MM.1S (cell line): ENCODE measurements at regions not wholly inside any gene's neighbourhood (a gene's known extent, or its start where the extent isn't known, plus 50 kb on each side); places are given as distances from the start of the nearest gene placed in this dataset.

ENCODE experiments used
- DNase-seq: peaks from one replicate; pipeline ENCODE4 v3.0.0-alpha.2; 2015
- H2AFZ ChIP-seq: fragments of 300-600 bp; sonication (generic); 2 replicates; pipeline ENCODE4 v1.6.0; 2016; ENCODE audit warnings: antibody characterized with exemption, low read length
- H3F3A ChIP-seq: fragments of 300-600 bp; sonication (generic); 2 replicates; pipeline ENCODE4 v1.6.1; 2016; ENCODE audit warnings: mild to moderate bottlenecking, antibody characterized with exemption, low read length, moderate library complexity, mixed read lengths; ENCODE audit not compliant: insufficient read depth
- H3K27ac ChIP-seq: fragments of 300-600 bp; sonication (generic); 2 replicates; pipeline ENCODE4 v1.5.1; 2016; ENCODE audit warnings: mild to moderate bottlenecking, low read length
- H3K27me3 ChIP-seq: fragments of 300-600 bp; sonication (generic); replicated peaks from 2 replicates; pipeline ENCODE4 v1.6.0; 2016; ENCODE audit warnings: low read length; ENCODE audit not compliant: insufficient read depth
- H3K36me3 ChIP-seq: fragments of 300-600 bp; sonication (generic); replicated peaks from 2 replicates; pipeline ENCODE4 v1.6.1; 2016; ENCODE audit warnings: mild to moderate bottlenecking, low read length, mixed read lengths; ENCODE audit not compliant: insufficient read depth
- H3K4me1 ChIP-seq: fragments of 300-600 bp; sonication (generic); 2 replicates; pipeline ENCODE4 v1.6.1; 2016; ENCODE audit warnings: low read length, mixed read lengths
- H3K4me2 ChIP-seq: fragments of 300-600 bp; sonication (generic); 2 replicates; pipeline ENCODE4 v1.6.0; 2016; ENCODE audit warnings: low read depth, low read length
- H3K4me3 ChIP-seq: fragments of 300-600 bp; sonication (generic); 2 replicates; pipeline ENCODE4 v1.5.1; 2016; ENCODE audit warnings: low read length, mixed read lengths
- H3K79me2 ChIP-seq: fragments of 300-600 bp; sonication (generic); 2 replicates; pipeline ENCODE4 v1.6.1; 2016; ENCODE audit warnings: mixed run types, low read length, mixed read lengths
- H3K9ac ChIP-seq: fragments of 300-600 bp; sonication (generic); 2 replicates; pipeline ENCODE4 v1.6.1; 2016; ENCODE audit warnings: low read length, mixed read lengths
- H3K9me2 ChIP-seq: fragments of 300-600 bp; sonication (generic); replicated peaks from 2 replicates; pipeline ENCODE4 v1.6.1; 2016; ENCODE audit warnings: mild to moderate bottlenecking, low read length, mixed read lengths; ENCODE audit not compliant: insufficient read depth
- H3K9me3 ChIP-seq: fragments of 300-600 bp; sonication (generic); replicated peaks from 2 replicates; pipeline ENCODE4 v1.6.1; 2016; ENCODE audit warnings: mild to moderate bottlenecking, low read length, mixed read lengths; ENCODE audit not compliant: insufficient read depth
- H4K20me1 ChIP-seq: fragments of 300-600 bp; sonication (generic); 2 replicates; pipeline ENCODE4 v1.6.1; 2016; ENCODE audit warnings: mild to moderate bottlenecking, low read length, moderate library complexity, mixed read lengths; ENCODE audit not compliant: insufficient read depth
- EZH2 ChIP-seq: fragments of 300-600 bp; sonication (generic); optimal IDR thresholded peaks from 2 replicates; pipeline ENCODE3; 2017; ENCODE audit warnings: low read depth, mild to moderate bottlenecking, antibody characterized with exemption, low read length, mixed read lengths
- EZH2phosphoT487 ChIP-seq: fragments of 300-600 bp; sonication (generic); IDR thresholded peaks from 2 replicates; pipeline ENCODE4 v1.6.1; 2018; ENCODE audit warnings: antibody characterized with exemption, low read length
- TF ChIP-seq, protein P1 (sequence below): fragments of 300-600 bp; sonication (generic); IDR thresholded peaks from 2 replicates; pipeline ENCODE4 v1.5.1; 2016; ENCODE audit warnings: antibody characterized with exemption, low read length, mixed read lengths

DNA sequence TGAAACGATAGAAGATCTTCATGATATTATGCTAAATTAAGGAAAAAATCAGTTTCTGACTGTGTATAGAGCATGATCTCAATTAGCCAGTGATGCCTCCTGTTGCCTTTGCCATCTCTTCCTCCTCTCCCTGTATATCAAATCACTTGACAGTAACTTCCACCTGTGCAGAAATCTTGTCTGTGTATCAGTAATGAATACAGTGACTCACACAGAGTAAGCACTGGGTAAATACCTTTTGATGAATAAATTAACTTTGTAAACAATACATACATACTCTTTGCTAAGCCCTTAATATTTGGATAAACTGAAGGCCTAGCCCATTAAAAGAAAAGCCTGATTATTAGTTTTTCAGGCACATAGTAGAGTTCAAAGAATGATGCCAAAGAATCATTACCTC, 610.6 kb upstream of the NRP1 start:
- Histone ChIP-seq H3K79me2 (no peaks in the 10 kb centered on the region), H4K20me1 (no peaks in the 10 kb centered on the region), H3K27ac (no peak overlapping the region), H3K4me1 (no peaks in the 10 kb centered on the region), H3K4me3 (no peak overlapping the region), H3K4me2 (no peak overlapping the region), H3K9ac (no peak overlapping the region), H3F3A (no peaks in the 10 kb centered on the region), H3K27me3 (no peaks in the 10 kb centered on the region), H3K9me3 (no peaks in the 10 kb centered on the region), H3K36me3 (no peaks in the 10 kb centered on the region), H3K9me2 (no peaks in the 10 kb centered on the region), H2AFZ (no peak overlapping the region)
- TF ChIP-seq, protein P1, sequence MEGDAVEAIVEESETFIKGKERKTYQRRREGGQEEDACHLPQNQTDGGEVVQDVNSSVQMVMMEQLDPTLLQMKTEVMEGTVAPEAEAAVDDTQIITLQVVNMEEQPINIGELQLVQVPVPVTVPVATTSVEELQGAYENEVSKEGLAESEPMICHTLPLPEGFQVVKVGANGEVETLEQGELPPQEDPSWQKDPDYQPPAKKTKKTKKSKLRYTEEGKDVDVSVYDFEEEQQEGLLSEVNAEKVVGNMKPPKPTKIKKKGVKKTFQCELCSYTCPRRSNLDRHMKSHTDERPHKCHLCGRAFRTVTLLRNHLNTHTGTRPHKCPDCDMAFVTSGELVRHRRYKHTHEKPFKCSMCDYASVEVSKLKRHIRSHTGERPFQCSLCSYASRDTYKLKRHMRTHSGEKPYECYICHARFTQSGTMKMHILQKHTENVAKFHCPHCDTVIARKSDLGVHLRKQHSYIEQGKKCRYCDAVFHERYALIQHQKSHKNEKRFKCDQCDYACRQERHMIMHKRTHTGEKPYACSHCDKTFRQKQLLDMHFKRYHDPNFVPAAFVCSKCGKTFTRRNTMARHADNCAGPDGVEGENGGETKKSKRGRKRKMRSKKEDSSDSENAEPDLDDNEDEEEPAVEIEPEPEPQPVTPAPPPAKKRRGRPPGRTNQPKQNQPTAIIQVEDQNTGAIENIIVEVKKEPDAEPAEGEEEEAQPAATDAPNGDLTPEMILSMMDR: no peak
- TF ChIP-seq EZH2phosphoT487: no peak
- TF ChIP-seq EZH2: no peak
- DNase-seq: no peak

DNA sequence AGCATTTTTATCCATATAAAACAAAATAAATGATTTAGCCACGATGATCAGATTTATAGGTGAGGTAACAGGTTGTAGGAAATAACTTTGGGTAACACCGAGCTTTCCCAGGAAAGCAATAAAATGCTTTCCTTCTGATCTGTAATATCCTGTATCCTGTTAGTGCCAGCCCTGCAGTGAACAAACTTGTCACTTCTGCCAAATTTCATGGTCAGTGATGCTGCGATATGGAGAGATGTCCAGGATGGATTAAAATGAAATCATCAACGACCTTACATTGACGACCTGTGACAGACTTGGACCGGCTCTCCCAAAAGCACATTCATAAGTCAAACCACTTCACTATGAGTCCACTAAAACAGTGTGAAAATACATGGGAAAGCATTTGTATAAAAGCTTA, 608.0 kb upstream of the NRP1 start:
- no peaks in the 10 kb centered on the region for H3F3A ChIP-seq
- H3K27ac ChIP-seq: no peak overlapping the region
- no peaks in the 10 kb centered on the region for H3K27me3 ChIP-seq
- DNase-seq: no peak
- H3K36me3 ChIP-seq: no peaks in the 10 kb centered on the region
- H3K4me3 ChIP-seq: no peak overlapping the region
- H3K9ac ChIP-seq: no peak overlapping the region
- H3K4me1 ChIP-seq: no peaks in the 10 kb centered on the region
- H3K4me2 ChIP-seq: no peak overlapping the region
- no peaks in the 10 kb centered on the region for H3K9me3 ChIP-seq
- no peaks in the 10 kb centered on the region for H3K79me2 ChIP-seq
- no peaks in the 10 kb centered on the region for H3K9me2 ChIP-seq
- TF ChIP-seq EZH2: no peak
- TF ChIP-seq, protein P1: no peak
- no peak for TF ChIP-seq EZH2phosphoT487
- H2AFZ ChIP-seq: no peak overlapping the region
- H4K20me1 ChIP-seq: no peaks in the 10 kb centered on the region

DNA sequence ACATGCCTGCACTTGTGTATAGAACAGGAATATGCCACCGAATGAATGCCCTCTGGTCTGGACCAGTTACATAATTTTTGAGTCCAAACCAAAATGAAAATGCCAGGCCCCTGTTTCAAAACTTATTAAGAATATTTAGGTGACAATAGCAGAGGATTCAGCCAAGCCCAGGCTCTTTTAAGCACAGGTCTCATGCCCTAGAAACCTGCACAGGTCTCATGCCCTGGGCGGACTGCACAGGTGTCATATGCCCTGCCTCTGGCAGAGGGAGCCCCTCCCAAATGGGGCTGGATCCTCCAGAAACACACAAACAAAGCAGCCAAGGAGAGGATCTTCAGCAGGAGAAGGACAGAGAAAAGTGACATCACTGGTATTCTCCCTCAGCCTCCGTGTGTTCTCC, 605.4 kb upstream of the NRP1 start:
- Histone ChIP-seq H3K9me2 (no peaks in the 10 kb centered on the region), H3K27ac (no peak overlapping the region), H3K27me3 (no peaks in the 10 kb centered on the region), H3K36me3 (no peaks in the 10 kb centered on the region), H3F3A (no peaks in the 10 kb centered on the region), H3K9ac (no peak overlapping the region), H3K9me3 (no peaks in the 10 kb centered on the region), H3K4me2 (no peak overlapping the region), H3K4me1 (no peaks in the 10 kb centered on the region), H3K79me2 (no peaks in the 10 kb centered on the region), H4K20me1 (no peaks in the 10 kb centered on the region), H2AFZ (no peak overlapping the region), H3K4me3 (no peak overlapping the region)
- no peak for DNase-seq
- TF ChIP-seq EZH2 (no peak), EZH2phosphoT487 (no peak)
- TF ChIP-seq, protein P1: no peak
